ENCODE measurements at regions not wholly inside any gene's neighbourhood (a gene's known extent, or its start where the extent isn't known, plus 50 kb on each side); places are given as distances from the start of the nearest gene placed in this dataset.

DNA sequence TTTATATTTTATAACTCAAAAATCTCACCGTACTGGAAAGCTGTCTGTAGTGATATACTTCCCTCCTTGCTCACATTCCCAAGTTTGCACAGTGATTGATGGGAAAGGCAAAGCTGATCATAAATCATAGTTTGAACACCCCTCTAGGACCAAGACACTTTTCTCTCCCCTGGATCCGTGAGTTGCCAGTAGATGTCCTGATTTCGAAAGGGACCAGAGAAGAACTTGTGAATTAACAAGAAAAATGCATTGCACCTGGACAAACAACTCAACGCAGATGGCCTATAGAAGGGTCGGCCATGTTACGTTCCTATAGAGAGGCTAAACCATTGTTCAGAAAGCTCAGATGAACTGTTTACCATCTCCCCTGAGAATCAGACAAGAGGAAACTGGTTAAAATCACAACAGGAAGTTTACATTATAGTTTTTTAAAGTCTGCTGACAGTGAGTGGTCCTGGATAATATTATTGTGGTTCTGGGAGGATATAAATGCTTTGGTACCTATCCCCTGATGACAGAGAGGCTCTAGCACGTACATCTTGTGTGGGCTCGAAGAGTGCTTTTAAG, 124.0 kb upstream of the SLC45A1 start (continued):
- TF ChIP-seq, protein P1, sequence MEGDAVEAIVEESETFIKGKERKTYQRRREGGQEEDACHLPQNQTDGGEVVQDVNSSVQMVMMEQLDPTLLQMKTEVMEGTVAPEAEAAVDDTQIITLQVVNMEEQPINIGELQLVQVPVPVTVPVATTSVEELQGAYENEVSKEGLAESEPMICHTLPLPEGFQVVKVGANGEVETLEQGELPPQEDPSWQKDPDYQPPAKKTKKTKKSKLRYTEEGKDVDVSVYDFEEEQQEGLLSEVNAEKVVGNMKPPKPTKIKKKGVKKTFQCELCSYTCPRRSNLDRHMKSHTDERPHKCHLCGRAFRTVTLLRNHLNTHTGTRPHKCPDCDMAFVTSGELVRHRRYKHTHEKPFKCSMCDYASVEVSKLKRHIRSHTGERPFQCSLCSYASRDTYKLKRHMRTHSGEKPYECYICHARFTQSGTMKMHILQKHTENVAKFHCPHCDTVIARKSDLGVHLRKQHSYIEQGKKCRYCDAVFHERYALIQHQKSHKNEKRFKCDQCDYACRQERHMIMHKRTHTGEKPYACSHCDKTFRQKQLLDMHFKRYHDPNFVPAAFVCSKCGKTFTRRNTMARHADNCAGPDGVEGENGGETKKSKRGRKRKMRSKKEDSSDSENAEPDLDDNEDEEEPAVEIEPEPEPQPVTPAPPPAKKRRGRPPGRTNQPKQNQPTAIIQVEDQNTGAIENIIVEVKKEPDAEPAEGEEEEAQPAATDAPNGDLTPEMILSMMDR (IDR thresholded peaks at IDR 0.05; ENCODE audit: poor library complexity, severe bottlenecking), result no peak

DNA sequence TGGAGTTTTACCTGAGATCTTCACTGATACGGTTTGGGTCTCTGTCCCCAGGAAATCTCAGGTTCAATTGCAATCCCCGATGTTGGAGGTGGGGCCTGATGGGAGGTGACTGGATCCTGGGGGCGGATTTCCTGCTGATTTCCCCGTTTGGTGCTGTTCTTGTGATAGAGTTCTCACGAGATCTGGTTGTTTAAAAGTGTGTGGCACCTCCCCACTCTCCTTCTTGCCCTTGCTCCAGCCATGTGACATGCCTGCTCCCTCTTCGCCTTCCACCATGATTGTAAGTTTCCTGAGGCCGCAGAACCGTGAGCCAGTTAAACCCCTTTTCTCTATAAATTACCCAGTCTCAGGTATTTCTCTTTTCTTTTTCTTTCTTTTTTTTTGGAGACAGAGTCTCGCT, 126.4 kb upstream of the SLC45A1 start:
- TF ChIP-seq POLR2AphosphoS5 (IDR thresholded peaks at IDR 0.05), result no peak
- TF ChIP-seq RAD21 (conservative IDR thresholded peaks at IDR 0.05), result no peak
- no peak for TF ChIP-seq EP300 (conservative IDR thresholded peaks at IDR 0.05; ENCODE audit: poor library complexity, severe bottlenecking)
- TF ChIP-seq, protein P1 (IDR thresholded peaks at IDR 0.05; ENCODE audit: poor library complexity, severe bottlenecking), result no peak
- TF ChIP-seq SMC3 (conservative IDR thresholded peaks at IDR 0.05; ENCODE audit: poor library complexity), result no peak
- TF ChIP-seq MXI1 (conservative IDR thresholded peaks at IDR 0.05; ENCODE audit: poor library complexity, severe bottlenecking), result no peak
- TF ChIP-seq TAF1 (IDR thresholded peaks at IDR 0.05; ENCODE audit: low read depth), result no peak
- TF ChIP-seq, protein P2, sequence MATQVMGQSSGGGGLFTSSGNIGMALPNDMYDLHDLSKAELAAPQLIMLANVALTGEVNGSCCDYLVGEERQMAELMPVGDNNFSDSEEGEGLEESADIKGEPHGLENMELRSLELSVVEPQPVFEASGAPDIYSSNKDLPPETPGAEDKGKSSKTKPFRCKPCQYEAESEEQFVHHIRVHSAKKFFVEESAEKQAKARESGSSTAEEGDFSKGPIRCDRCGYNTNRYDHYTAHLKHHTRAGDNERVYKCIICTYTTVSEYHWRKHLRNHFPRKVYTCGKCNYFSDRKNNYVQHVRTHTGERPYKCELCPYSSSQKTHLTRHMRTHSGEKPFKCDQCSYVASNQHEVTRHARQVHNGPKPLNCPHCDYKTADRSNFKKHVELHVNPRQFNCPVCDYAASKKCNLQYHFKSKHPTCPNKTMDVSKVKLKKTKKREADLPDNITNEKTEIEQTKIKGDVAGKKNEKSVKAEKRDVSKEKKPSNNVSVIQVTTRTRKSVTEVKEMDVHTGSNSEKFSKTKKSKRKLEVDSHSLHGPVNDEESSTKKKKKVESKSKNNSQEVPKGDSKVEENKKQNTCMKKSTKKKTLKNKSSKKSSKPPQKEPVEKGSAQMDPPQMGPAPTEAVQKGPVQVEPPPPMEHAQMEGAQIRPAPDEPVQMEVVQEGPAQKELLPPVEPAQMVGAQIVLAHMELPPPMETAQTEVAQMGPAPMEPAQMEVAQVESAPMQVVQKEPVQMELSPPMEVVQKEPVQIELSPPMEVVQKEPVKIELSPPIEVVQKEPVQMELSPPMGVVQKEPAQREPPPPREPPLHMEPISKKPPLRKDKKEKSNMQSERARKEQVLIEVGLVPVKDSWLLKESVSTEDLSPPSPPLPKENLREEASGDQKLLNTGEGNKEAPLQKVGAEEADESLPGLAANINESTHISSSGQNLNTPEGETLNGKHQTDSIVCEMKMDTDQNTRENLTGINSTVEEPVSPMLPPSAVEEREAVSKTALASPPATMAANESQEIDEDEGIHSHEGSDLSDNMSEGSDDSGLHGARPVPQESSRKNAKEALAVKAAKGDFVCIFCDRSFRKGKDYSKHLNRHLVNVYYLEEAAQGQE (IDR thresholded peaks at IDR 0.05; ENCODE audit: borderline replicate concordance), result no peak
- TF ChIP-seq EZH2 (IDR thresholded peaks at IDR 0.05; ENCODE audit: borderline replicate concordance, insufficient read depth, low read length, poor library complexity, severe bottlenecking), result no peak
- no peaks in the 10 kb centered on the region for H3F3A ChIP-seq (ENCODE audit: insufficient read depth, low read length, poor library complexity, severe bottlenecking)
- H4K20me1 ChIP-seq (ENCODE audit: insufficient read depth), result no peaks in the 10 kb centered on the region
- H3K36me3 ChIP-seq (ENCODE audit: insufficient read depth, low read length), result no peaks in the 10 kb centered on the region
- H3K4me2 ChIP-seq (ENCODE audit: low read length), result no peak overlapping the region
- H3K9me3 ChIP-seq (ENCODE audit: low read length), result no peaks in the 10 kb centered on the region
- H3K9ac ChIP-seq (ENCODE audit: low read length), result no peak overlapping the region
- H3K9me2 ChIP-seq (ENCODE audit: insufficient read depth, low read length), result no peaks in the 10 kb centered on the region
- H2AFZ ChIP-seq (ENCODE audit: low read depth, low read length), result no peak overlapping the region
- H3K79me2 ChIP-seq (replicated peaks; ENCODE audit: insufficient read depth, low read length), result no peaks in the 10 kb centered on the region
- H3K4me3 ChIP-seq (ENCODE audit: low read length), result no peak overlapping the region
- no peaks in the 10 kb centered on the region for H3K27me3 ChIP-seq (ENCODE audit: insufficient read depth, low read depth, low read length)
- no peak overlapping the region for H3K27ac ChIP-seq (ENCODE audit: low read length)
